HepG2 (cell line): ENCODE measurements at regions not wholly inside any gene's neighbourhood (a gene's known extent, or its start where the extent isn't known, plus 50 kb on each side); places are given as distances from the start of the nearest gene placed in this dataset.

Source experiments
- AGO1 ChIP-seq: fragments of 200-400 bp; formaldehyde crosslinking; IDR thresholded peaks from 2 replicates; pipeline ENCODE4 v1.6.1; 2017; ENCODE audit warnings: mild to moderate bottlenecking, low read depth, low read length, moderate library complexity; ENCODE audit not compliant: poor library complexity, severe bottlenecking
- CBX1 ChIP-seq: IDR thresholded peaks from one replicate; pipeline ENCODE4 v1.6.1; 2016; ENCODE audit warnings: antibody characterized with exemption, low read depth
- ETV5 ChIP-seq: IDR thresholded peaks from 2 replicates; pipeline ENCODE4 v1.6.1; 2018; ENCODE audit warnings: missing biosample characterization, missing genetic modification reagents, inconsistent platforms, borderline replicate concordance
- FLYWCH1 ChIP-seq: sonication (generic); formaldehyde crosslinking; IDR thresholded peaks from 2 replicates; pipeline ENCODE4 v1.8.1; 2023; ENCODE audit warnings: mild to moderate bottlenecking, missing genetic modification reagents
- HOXA9 ChIP-seq: sonication (generic); formaldehyde crosslinking; IDR thresholded peaks from 2 replicates; pipeline ENCODE4 v1.8.1; 2022; ENCODE audit warnings: missing genetic modification reagents, mild to moderate bottlenecking, moderate library complexity, borderline replicate concordance
- IRX3 ChIP-seq: sonication (generic); formaldehyde crosslinking; IDR thresholded peaks from 2 replicates; pipeline ENCODE4 v1.8.1; 2023; ENCODE audit warnings: mild to moderate bottlenecking, low read depth, missing genetic modification reagents, borderline replicate concordance
- KAT8 ChIP-seq: IDR thresholded peaks from 2 replicates; pipeline ENCODE4 v1.6.1; 2016; ENCODE audit warnings: missing genetic modification reagents, missing compliant biosample characterization
- MYPOP ChIP-seq: sonication (generic); formaldehyde crosslinking; IDR thresholded peaks from 2 replicates; pipeline ENCODE4 v1.8.1; 2023; ENCODE audit warnings: mild to moderate bottlenecking, moderate library complexity, missing genetic modification reagents
- PAXIP1 ChIP-seq: sonication (generic); formaldehyde crosslinking; conservative IDR thresholded peaks from 2 replicates; pipeline ENCODE4 v1.4.0; 2020; ENCODE audit warnings: mild to moderate bottlenecking, missing genetic modification reagents, moderate library complexity
- SRSF1 ChIP-seq: fragments of 200-400 bp; formaldehyde crosslinking; optimal IDR thresholded peaks from 2 replicates; pipeline ENCODE3; 2017; ENCODE audit warnings: mild to moderate bottlenecking, low read depth, low read length, moderate library complexity
- SSRP1 ChIP-seq: IDR thresholded peaks from 2 replicates; pipeline ENCODE4 v1.6.1; 2016; ENCODE audit warnings: control low read depth
- ZNF256 ChIP-seq: sonication (generic); formaldehyde crosslinking; conservative IDR thresholded peaks from 2 replicates; pipeline ENCODE4 v1.4.0; 2020; ENCODE audit warnings: missing genetic modification reagents
- ZNF264 ChIP-seq: sonication (generic); formaldehyde crosslinking; IDR thresholded peaks from 2 replicates; pipeline ENCODE4 v1.4.0; 2020; ENCODE audit warnings: missing genetic modification reagents
- ZNF547 ChIP-seq: sonication (generic); formaldehyde crosslinking; IDR thresholded peaks from 2 replicates; pipeline ENCODE4 v1.5.1; 2020; ENCODE audit warnings: mild to moderate bottlenecking, missing genetic modification reagents
- TF ChIP-seq, protein P1 (sequence below): sonication (generic); formaldehyde crosslinking; IDR thresholded peaks from 2 replicates; pipeline ENCODE4 v1.4.0; 2020; ENCODE audit warnings: missing genetic modification reagents, mild to moderate bottlenecking, borderline replicate concordance
- TF ChIP-seq, protein P2 (sequence below): sonication (generic); formaldehyde crosslinking; IDR thresholded peaks from 2 replicates; pipeline ENCODE4 v1.5.1; 2020; ENCODE audit warnings: missing genetic modification reagents, mild to moderate bottlenecking, borderline replicate concordance
- TF ChIP-seq, protein P3 (sequence below): sonication (generic); formaldehyde crosslinking; IDR thresholded peaks from 2 replicates; pipeline ENCODE4 v1.8.0; 2022; ENCODE audit warnings: mild to moderate bottlenecking, missing genetic modification reagents, borderline replicate concordance

DNA sequence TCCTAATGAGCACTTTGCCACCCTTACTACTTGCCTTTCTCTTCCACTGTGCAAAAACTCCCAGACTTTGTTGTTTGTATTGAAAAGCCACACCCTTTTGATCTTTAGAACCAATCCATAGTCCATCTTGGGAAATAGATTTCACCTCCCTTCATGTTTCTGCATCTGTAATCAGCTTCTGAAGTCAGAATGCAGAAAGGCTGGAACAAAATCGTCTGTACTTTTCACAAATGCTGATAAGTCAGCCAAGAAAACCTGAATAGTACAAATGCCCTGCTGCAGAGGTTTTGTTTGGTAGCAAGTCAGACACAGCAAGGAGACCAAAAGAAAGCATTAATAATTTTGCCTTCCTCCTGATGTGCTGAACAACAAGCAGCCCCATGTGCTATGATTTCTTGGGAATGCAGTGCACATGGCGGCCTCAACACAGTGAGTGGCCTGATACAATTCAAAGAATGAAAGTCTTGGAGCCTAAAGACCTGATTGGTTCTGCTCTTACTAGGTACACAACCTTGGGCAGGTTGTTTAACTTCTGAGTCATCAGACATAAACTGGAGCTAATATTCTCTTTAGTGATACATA is 59.2 kb upstream of the STK32A start (continued):
- TF ChIP-seq MYPOP (CRISPR knock-in tag) = peak; percentile 68; the same call in 1 of the 2 replicates
- no peak for TF ChIP-seq ZNF256
- no peak for TF ChIP-seq IRX3 (CRISPR knock-in tag)
- 0 out of 2 replicates have a peak, but pooled peaks have one; percentile 31 for TF ChIP-seq SSRP1 (CRISPR knock-in tag)
- no peak for TF ChIP-seq SRSF1
- no peak for TF ChIP-seq CBX1
- TF ChIP-seq AGO1 = no peak
- 0 out of 2 replicates have a peak, but pooled peaks have one; percentile 8 for TF ChIP-seq ETV5
- TF ChIP-seq, protein P1, sequence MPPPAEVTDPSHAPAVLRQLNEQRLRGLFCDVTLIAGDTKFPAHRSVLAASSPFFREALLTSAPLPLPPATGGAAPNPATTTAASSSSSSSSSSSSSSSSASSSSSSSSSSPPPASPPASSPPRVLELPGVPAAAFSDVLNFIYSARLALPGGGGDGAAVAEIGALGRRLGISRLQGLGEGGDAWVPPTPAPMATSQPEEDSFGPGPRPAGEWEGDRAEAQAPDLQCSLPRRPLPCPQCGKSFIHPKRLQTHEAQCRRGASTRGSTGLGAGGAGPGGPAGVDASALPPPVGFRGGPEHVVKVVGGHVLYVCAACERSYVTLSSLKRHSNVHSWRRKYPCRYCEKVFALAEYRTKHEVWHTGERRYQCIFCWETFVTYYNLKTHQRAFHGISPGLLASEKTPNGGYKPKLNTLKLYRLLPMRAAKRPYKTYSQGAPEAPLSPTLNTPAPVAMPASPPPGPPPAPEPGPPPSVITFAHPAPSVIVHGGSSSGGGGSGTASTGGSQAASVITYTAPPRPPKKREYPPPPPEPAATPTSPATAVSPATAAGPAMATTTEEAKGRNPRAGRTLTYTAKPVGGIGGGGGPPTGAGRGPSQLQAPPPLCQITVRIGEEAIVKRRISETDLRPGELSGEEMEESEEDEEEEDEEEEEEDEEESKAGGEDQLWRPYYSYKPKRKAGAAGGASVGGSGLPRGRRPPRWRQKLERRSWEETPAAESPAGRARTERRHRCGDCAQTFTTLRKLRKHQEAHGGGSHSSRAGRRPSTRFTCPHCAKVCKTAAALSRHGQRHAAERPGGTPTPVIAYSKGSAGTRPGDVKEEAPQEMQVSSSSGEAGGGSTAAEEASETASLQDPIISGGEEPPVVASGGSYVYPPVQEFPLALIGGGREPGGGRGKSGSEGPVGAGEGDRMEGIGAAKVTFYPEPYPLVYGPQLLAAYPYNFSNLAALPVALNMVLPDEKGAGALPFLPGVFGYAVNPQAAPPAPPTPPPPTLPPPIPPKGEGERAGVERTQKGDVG (CRISPR knock-in tag) = no peak
- TF ChIP-seq, protein P2, sequence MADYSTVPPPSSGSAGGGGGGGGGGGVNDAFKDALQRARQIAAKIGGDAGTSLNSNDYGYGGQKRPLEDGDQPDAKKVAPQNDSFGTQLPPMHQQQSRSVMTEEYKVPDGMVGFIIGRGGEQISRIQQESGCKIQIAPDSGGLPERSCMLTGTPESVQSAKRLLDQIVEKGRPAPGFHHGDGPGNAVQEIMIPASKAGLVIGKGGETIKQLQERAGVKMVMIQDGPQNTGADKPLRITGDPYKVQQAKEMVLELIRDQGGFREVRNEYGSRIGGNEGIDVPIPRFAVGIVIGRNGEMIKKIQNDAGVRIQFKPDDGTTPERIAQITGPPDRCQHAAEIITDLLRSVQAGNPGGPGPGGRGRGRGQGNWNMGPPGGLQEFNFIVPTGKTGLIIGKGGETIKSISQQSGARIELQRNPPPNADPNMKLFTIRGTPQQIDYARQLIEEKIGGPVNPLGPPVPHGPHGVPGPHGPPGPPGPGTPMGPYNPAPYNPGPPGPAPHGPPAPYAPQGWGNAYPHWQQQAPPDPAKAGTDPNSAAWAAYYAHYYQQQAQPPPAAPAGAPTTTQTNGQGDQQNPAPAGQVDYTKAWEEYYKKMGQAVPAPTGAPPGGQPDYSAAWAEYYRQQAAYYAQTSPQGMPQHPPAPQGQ (CRISPR knock-in tag) = no peak
- TF ChIP-seq ZNF547 (CRISPR knock-in tag) = no peak
- no peak for TF ChIP-seq KAT8 (CRISPR knock-in tag)
- peak; percentile 85 for TF ChIP-seq PAXIP1 (CRISPR knock-in tag)
- TF ChIP-seq, protein P3, sequence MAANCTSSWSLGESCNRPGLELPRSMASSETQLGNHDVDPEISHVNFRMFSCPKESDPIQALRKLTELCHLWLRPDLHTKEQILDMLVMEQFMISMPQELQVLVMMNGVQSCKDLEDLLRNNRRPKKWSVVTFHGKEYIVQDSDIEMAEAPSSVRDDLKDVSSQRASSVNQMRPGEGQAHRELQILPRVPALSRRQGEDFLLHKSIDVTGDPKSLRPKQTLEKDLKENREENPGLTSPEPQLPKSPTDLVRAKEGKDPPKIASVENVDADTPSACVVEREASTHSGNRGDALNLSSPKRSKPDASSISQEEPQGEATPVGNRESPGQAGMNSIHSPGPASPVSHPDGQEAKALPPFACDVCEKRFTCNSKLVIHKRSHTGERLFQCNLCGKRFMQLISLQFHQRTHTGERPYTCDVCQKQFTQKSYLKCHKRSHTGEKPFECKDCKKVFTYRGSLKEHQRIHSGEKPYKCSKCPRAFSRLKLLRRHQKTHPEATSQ (CRISPR knock-in tag) = 0 out of 2 replicates have a peak, but pooled peaks have one; percentile 33
- no peak for TF ChIP-seq HOXA9 (CRISPR knock-in tag)
- TF ChIP-seq FLYWCH1 (CRISPR knock-in tag) = no peak
- TF ChIP-seq ZNF264 = peak; percentile 50; the same call in 1 of the 2 replicates
